ENCODE measurements at regions not wholly inside any gene's neighbourhood (a gene's known extent, or its start where the extent isn't known, plus 50 kb on each side); places are given as distances from the start of the nearest gene placed in this dataset.

DNA sequence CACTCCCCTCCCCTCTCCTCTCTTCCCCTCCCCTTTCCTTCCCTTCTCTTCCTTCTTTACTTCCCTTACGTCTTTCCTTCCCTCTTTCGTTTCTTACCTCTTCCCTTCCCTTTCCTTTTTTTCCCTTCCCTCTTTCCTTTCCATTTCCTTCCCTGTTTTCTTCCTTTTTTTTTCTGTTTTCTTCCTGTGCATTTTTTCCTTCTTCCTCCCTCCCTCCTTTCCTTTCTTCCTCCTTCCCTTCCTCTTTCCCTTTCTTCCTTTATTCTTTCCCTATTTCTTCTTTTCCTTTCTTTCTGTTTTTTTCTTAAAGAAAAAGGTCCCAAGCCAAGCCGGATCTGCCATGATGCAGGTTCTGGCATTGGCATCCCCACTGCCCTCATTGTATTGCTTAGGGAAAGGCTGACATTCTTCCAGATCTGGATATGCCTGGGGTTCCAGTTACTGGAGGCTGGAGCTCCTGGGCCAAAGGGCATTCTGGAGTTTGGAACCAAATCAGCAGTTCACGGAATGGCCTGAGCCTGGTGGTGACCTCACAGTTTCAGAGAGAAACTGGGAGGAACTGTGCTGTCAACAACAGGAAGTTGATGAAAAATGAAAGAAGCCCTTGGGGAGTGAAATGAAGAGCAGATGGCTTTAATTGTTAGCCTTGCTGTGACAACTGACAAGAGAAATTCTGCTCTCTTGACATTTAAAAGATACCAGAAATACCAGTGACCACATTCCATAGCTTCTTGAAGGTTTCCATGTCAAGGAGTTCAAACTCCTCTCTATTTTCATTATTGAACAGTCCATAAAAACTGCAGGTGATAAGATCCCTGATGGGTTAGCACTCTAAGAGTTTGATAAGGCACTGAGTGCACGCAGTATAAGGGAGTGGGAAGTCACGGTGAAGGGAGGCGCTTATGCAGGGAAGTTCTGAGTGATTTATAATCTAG is 622.1 kb downstream of the SPRY1 start:
- no peak for DNase-seq

DNA sequence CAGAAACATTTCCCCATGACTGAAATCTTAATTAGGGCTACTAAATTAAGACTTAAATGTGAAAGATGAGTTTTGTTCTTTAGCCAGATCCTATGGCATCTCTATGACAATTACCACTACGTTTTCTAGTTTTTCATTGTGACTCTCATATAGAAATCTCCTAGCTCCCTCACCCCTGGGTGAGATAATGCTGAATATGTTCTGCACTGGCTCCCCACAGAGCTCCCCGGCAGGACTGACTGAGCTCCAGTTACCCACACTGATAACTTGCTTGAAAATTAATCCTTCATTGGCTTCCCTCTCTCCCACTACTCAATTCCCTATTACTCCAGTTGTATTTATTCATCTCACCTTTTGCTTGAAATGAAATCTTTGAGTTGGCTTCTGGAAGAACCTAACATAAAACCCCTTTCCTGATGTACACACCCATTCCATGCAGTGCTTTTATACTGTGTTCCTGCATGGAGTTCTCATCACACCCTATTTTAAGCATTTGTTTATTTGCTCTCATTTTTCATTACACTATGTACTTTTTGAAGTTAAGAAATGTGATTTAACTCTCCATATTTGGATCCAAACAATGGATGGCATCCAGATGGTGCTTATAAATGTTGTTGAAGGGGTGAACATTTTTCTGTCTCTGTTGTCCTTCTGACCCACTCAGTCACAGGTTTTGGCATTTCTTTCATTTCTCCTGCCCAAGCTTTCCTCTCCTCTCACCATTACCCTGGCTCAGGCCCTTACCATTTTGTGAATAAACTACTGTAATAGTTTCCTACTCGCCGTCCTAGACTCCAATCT is 623.4 kb downstream of the SPRY1 start:
- DNase-seq = no peak

- DNase-seq = no peak
These were observed 628.4 kb downstream of the SPRY1 start for GRCh38 chr4:124025000-124025399.

- no peak for DNase-seq
These were observed 628.8 kb downstream of the SPRY1 start for GRCh38 chr4:124025428-124025827.

- DNase-seq = no peak
These were observed 631.6 kb downstream of the SPRY1 start for GRCh38 chr4:124028182-124028581.

DNA sequence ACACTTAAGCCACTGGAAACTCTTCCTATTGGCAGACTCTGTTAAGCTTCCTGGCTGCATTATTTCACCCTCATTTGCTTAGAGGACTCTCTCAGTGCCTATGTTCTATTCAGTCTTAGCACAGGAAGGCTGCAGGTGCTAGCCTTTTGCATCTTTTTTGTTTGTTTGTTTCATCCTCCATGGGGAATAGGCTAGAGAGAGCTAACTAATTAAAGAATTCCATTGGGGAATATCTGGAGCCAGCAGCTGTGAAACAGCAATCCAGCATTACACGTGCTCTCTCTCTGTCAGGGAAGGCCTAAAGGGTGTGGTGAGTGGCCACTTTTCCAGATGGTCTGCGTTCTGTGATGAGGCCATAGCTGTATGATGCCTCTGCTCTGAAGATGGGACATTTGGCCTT is 633.6 kb downstream of the SPRY1 start:
- DNase-seq = no peak

GRCh38 chr4:124032035-124032434 is 635.4 kb downstream of the SPRY1 start:
- no peak for DNase-seq

DNA sequence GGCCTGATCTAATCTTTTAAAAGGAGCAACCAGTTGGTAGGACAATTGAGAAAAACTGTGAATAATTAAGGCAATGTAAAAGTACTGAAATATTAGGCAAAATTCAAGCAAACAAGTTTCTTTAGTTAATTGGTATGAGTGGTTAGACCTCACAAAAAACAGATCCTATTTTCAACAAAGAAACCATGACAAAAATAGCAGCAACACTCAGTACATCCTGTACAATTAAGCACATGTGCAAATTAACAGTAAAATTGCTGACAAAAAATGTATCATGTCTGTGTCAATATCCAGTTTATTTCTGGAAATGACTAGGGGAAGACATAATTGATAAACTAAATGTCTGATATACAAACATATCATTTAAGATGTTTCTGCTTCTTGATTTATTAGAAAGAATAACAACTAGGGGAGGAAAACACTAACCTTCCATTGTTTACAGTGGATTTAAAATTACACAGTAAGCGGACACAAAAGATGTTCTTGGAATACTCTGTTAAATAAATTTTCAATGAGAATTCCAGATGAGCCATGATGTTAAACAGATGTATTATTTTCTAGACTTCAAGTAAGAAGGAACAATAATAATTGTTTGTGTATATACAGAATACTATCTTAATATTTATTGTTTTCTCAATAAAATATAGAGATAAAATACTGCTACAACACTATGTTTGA is 638.9 kb downstream of the SPRY1 start:
- DNase-seq = no peak

DNA sequence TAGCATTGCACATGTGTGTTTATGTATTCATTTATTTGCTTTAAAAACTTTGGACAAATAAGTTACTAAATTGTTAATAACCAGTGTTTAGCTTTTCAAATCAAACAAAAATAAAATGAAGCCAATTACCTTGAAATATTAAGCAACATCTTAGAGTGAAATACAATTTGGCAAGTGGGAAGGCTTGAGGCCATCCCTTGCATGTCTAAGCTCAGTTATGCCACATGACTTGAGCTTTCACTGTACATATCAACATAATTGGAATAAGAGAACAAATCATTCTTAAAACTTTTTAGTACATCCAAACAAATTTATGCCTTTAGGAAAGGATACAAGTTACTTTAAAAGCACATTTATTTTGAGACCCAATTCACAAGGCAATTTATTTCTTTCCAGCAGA is 640.6 kb downstream of the SPRY1 start:
- DNase-seq = no peak

GRCh38 chr4:124044330-124044729 is 647.7 kb downstream of the SPRY1 start:
- no peak for DNase-seq

DNA sequence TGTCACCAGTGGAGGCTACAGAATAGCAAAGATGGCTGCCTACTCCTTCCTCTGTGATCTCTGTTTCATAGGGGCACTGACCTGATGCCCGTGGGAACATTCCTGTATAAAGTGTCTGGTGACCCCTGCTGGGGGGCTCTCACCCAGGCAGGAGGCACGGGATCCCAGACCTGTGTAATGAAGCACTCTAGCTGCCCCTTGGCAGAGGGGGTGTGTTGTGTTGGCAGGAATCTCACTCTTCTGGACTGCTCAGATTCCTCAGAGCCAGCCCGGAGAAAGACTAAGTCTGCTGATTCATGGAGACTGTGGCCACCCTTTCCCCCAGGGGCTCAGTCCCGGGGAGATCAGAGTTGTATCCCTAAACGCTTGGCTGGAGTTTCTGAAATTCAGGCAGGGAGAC is 648.3 kb downstream of the SPRY1 start:
- no peak for DNase-seq

DNA sequence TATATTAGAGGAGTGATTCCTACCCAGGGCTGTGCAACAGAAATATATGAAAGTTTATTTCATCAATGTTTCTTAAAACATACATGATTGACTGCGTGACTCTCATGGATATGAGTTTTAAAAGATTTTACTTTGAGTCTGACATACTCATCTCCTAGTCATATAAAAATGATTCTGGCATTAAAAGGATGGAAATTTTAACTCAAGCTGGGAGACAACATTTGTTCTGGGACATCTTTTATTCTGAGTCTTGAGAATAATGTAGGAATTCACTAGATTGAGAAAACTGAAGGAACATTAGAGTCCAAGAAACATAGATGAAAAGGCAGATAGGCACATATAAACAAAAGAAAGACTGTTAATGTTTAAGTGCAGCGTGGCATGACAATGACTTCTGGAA is 649.6 kb downstream of the SPRY1 start:
- DNase-seq = no peak

DNA sequence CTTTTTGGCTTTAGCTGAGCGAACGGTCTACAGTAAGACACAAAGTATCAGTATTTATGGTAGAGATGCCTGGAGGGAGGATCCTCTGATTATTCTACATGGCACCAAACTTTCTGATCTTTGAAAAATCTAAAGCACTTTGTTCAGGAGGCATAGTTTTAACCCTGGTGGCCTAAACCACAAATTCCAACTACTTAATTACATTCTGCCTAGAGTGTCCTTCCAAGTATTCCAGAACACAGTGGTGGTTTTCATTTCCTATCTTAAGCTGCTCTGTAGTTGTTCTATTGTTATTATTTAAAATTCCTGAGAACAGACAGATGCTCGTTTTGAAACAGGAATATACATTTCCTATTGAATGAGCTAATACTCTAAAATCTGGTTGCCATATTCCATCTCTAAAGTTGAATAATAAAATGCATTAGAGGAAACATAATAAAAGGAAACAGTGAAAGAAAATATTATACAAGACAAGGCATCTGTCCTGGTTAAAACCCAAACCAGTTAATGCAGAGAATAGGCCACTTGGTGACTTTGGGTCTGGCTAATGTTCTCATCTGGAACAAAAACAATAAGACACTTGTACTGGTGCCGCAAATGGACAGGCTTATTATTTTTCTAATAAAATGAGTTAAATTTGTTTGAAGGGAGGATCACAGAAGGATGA is 657.4 kb downstream of the SPRY1 start:
- DNase-seq = no peak

DNA sequence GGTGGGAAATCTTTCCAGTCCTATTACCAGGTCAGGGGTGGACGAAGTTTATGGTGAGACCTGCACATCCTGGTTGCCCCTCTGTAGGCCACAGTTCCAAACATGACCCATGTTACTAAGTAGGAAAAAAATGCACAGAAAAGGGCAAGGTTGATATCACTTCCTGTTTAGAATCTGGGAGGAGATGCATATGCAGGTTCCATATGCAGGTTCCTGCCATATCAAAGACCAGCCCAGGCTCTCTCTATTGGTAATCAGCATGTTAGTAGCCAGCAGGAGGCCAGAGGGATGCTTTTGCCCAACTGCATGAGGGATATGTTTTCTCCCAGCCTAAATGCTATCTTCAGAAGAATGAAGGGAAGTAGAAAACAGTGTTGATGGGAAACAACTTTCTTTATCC is 657.2 kb downstream of the ANKRD50 start:
- DNase-seq = no peak

GRCh38 chr4:124055896-124056295 is 656.6 kb downstream of the ANKRD50 start:
- no peak for DNase-seq

DNA sequence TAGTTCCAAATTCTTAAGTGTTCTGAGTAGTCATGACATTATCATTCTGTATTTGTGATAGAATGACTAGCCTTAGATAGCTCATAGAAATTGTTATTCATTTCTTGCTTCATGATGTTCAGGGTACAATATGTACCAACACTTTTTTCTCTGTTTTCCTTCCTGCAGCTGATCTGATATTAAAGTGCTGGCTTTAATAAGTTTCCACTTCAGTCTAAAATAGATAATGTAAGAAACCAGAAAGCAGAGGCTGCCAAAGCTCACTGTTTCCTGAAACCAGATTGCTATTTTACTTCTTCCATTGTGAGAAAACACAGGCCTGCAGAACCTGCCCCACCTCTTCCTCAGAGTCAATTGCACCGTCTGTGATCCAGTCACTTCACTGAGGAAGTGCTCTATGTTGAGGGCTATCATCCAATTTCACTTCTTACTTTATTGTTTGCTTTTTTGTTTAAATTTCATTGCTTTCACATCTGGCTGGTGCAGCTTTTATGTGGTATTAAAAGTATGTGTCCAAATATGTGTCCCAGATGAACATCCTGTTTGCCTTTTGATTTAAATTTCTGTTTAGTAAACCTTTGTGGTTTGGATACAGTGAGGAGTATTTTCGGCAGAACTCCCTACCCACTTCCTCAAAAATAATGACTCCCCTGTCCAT is 652.1 kb downstream of the ANKRD50 start:
- no peak for DNase-seq

- DNase-seq = no peak
These were observed 651.1 kb downstream of the ANKRD50 start for GRCh38 chr4:124061413-124061812.

DNA sequence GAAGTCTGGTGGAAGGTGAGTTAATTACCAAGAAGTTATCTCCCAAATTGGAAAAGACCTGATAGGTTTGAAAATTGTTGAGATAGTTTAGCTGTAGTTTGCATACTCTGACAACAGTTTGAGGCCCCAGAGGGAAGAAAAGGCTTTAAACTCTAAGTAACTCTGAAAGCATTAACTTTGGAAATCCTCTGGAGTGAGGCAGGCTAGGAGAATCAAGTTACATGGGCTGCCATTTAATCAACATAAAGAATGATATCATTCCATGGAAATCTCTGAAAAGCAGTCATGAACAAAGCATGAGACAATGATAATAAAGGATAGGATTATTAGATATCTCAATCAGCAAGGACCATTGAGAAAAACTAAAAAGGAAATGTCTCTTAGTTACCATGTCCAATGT is 647.1 kb downstream of the ANKRD50 start:
- DNase-seq = no peak

DNA sequence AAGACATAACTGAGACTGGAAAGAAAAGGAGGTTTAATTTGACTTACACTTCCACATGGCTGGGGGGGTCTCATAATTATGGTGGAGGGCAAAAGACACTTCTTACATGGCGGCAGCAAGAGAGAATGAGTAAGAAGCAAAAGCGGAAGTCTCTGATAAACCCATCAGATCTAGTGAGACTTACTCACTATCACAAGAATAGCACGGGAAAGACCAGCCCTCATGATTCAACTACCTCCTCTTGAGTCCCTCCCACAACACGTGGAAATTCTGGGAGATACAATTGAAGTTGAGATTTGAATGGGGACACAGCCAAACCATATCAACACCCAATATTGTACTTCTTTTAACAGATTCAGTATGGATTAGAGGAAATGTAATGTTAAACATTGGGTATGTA is 646.6 kb downstream of the ANKRD50 start:
- DNase-seq = no peak

- DNase-seq = no peak
These were observed 645.9 kb downstream of the ANKRD50 start for GRCh38 chr4:124066595-124066994.

GRCh38 chr4:124067046-124067445 is 645.5 kb downstream of the ANKRD50 start:
- no peak for DNase-seq
